ENCODE measurements at regions not wholly inside any gene's neighbourhood (a gene's known extent, or its start where the extent isn't known, plus 50 kb on each side); places are given as distances from the start of the nearest gene placed in this dataset.

DNA sequence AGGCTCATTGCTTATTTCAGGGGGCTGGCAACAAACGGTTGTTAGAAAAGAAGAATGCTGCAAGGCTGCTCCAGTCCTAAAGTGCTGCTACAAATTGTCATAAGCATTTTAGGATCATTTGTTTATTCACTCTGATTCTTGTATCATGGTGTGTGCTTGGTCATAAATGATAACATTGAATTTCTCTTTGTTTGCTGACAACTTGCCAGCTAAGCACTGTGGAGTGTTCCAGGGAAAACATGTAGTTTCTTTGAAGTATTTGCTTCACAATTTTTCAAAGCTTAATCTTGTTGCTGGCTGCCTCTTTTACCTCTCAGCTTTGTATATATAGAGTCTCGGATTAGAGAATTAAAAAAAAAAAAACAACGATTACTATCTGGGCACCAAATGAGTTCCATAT is 263.0 kb downstream of the PHF14 start:
- Histone ChIP-seq H3K27me3 (ENCODE audit: control insufficient read depth in 4 of 4, insufficient read depth in 4 of 4, low read length in 3 of 4) (no peaks in the 10 kb centered on the region), H3K4me1 (ENCODE audit: control insufficient read depth in 4 of 4, insufficient read depth in 4 of 4, low read length in 3 of 4) (peaks cover 0 to 18% (median 12%) of the 10 kb centered on the region in 4 donors), H3K9me3 (ENCODE audit: control insufficient read depth in 4 of 4, low read length in 3 of 4) (no peaks in the 10 kb centered on the region), H3K4me3 (ENCODE audit: low read depth in 1 of 3, low read length in 3 of 3) (no peak overlapping the region), H3K36me3 (ENCODE audit: control insufficient read depth in 4 of 4, insufficient read depth in 3 of 4, low read depth in 1 of 4, low read length in 3 of 4) (no peaks in the 10 kb centered on the region), H3K27ac (ENCODE audit: low read depth in 1 of 2, low read length in 2 of 2) (no peak overlapping the region), H3K9ac (ENCODE audit: low read depth in 1 of 2, low read length in 2 of 2) (no peak overlapping the region)
- no peak for DNase-seq (ENCODE audit: low spot score)
- WGBS, result 53% methylated on average over 3 of the region's 3 CpGs
- TF ChIP-seq EGR1 (IDR thresholded peaks at IDR 0.05; ENCODE audit: low read depth in 2 of 2) (no peak), HNF4A (conservative IDR thresholded peaks at IDR 0.05) (no peak), FOXA1 (IDR thresholded peaks at IDR 0.05) (no peak)
- TF ChIP-seq, protein P1, sequence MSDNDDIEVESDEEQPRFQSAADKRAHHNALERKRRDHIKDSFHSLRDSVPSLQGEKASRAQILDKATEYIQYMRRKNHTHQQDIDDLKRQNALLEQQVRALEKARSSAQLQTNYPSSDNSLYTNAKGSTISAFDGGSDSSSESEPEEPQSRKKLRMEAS (IDR thresholded peaks at IDR 0.05), result no peak

DNA sequence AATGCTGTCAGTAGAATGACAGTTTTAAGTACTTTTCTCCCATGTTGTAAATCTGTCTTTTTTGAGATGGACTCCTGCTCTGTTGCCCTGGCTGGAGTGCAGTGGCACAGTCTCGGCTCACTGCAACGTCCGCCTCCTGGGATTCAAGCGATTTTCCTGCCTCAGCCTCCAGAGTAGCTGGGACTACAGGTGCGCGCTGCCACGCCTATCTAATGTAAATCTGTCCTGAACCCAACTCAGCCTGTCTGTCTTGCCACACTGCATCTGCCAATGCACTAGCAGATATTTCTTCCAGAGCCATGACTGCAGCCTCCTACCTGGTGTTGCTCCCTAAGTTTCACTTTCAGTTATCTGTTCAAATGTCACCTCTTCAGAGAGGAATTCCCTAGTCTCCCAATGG is 264.1 kb downstream of the PHF14 start:
- H3K9me3 ChIP-seq (ENCODE audit: control insufficient read depth in 4 of 4, low read length in 3 of 4), result no peaks in the 10 kb centered on the region
- no peak for DNase-seq (ENCODE audit: low spot score)
- 25% methylated on average over 7 of the region's 7 CpGs for WGBS
- H3K27ac ChIP-seq (ENCODE audit: low read depth in 1 of 2, low read length in 2 of 2), result peak overlapping the region; percentile 49 to 57
- peaks cover 0 to 18% (median 12%) of the 10 kb centered on the region in 4 donors for H3K4me1 ChIP-seq (ENCODE audit: control insufficient read depth in 4 of 4, insufficient read depth in 4 of 4, low read length in 3 of 4)
- H3K4me3 ChIP-seq (ENCODE audit: low read depth in 1 of 3, low read length in 3 of 3), result peak overlapping the region; percentile 42 to 85 (median 62)
- H3K36me3 ChIP-seq (ENCODE audit: control insufficient read depth in 4 of 4, insufficient read depth in 3 of 4, low read depth in 1 of 4, low read length in 3 of 4), result no peaks in the 10 kb centered on the region
- no peaks in the 10 kb centered on the region for H3K27me3 ChIP-seq (ENCODE audit: control insufficient read depth in 4 of 4, insufficient read depth in 4 of 4, low read length in 3 of 4)
- TF ChIP-seq SP1 (IDR thresholded peaks at IDR 0.05), result peak; percentile 40
- no peak for TF ChIP-seq RAD21 (IDR thresholded peaks at IDR 0.05)
- TF ChIP-seq TAF1 (conservative IDR thresholded peaks at IDR 0.05), result no peak
- TF ChIP-seq RXRA (IDR thresholded peaks at IDR 0.05), result peak; percentile 31 to 37
- peak; percentile 79 for TF ChIP-seq YY1 (IDR thresholded peaks at IDR 0.05)
- TF ChIP-seq NR2F2 (IDR thresholded peaks at IDR 0.05), result no peak
- TF ChIP-seq HNF4A (conservative IDR thresholded peaks at IDR 0.05), result peak; percentile 51 to 52
- TF ChIP-seq, protein P2, sequence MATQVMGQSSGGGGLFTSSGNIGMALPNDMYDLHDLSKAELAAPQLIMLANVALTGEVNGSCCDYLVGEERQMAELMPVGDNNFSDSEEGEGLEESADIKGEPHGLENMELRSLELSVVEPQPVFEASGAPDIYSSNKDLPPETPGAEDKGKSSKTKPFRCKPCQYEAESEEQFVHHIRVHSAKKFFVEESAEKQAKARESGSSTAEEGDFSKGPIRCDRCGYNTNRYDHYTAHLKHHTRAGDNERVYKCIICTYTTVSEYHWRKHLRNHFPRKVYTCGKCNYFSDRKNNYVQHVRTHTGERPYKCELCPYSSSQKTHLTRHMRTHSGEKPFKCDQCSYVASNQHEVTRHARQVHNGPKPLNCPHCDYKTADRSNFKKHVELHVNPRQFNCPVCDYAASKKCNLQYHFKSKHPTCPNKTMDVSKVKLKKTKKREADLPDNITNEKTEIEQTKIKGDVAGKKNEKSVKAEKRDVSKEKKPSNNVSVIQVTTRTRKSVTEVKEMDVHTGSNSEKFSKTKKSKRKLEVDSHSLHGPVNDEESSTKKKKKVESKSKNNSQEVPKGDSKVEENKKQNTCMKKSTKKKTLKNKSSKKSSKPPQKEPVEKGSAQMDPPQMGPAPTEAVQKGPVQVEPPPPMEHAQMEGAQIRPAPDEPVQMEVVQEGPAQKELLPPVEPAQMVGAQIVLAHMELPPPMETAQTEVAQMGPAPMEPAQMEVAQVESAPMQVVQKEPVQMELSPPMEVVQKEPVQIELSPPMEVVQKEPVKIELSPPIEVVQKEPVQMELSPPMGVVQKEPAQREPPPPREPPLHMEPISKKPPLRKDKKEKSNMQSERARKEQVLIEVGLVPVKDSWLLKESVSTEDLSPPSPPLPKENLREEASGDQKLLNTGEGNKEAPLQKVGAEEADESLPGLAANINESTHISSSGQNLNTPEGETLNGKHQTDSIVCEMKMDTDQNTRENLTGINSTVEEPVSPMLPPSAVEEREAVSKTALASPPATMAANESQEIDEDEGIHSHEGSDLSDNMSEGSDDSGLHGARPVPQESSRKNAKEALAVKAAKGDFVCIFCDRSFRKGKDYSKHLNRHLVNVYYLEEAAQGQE (IDR thresholded peaks at IDR 0.05), result peak; percentile 32
- H3K9ac ChIP-seq (ENCODE audit: low read depth in 1 of 2, low read length in 2 of 2), result peak overlapping the region in 1 of 2 donors; percentile 66

DNA sequence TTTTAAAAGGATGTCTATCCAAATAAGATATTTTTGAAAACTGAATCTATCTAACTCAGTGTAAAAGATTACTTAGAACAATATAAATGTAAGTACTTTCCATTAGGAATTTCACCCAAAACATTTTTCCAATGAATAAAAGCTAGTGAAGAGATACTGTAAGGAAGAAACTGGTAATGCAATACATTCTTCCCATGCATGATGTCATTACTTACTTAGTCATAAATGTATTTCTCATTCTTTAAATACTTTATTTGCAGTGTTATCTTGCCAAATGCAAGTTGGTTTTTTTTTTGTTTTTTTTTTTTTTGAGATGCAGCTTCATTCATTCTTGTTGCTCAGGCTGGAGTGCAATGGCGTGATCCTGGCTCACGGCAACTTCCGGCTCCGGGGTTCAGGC is 265.6 kb downstream of the PHF14 start:
- 97% methylated on average over 4 of the region's 4 CpGs for WGBS
- Histone ChIP-seq H3K9me3 (ENCODE audit: control insufficient read depth in 4 of 4, low read length in 3 of 4) (no peaks in the 10 kb centered on the region), H3K27ac (ENCODE audit: low read depth in 1 of 2, low read length in 2 of 2) (no peak overlapping the region), H3K9ac (ENCODE audit: low read depth in 1 of 2, low read length in 2 of 2) (no peak overlapping the region), H3K36me3 (ENCODE audit: control insufficient read depth in 4 of 4, insufficient read depth in 3 of 4, low read depth in 1 of 4, low read length in 3 of 4) (no peaks in the 10 kb centered on the region), H3K4me3 (ENCODE audit: low read depth in 1 of 3, low read length in 3 of 3) (no peak overlapping the region), H3K27me3 (ENCODE audit: control insufficient read depth in 4 of 4, insufficient read depth in 4 of 4, low read length in 3 of 4) (no peaks in the 10 kb centered on the region), H3K4me1 (ENCODE audit: control insufficient read depth in 4 of 4, insufficient read depth in 4 of 4, low read length in 3 of 4) (peaks cover 0 to 18% (median 12%) of the 10 kb centered on the region in 4 donors)
- TF ChIP-seq RAD21 (IDR thresholded peaks at IDR 0.05) (no peak), JUND (IDR thresholded peaks at IDR 0.05) (no peak), YY1 (IDR thresholded peaks at IDR 0.05) (no peak), NR2F2 (IDR thresholded peaks at IDR 0.05) (no peak), HNF4G (IDR thresholded peaks at IDR 0.05) (no peak), FOXA1 (IDR thresholded peaks at IDR 0.05) (no peak), EGR1 (IDR thresholded peaks at IDR 0.05; ENCODE audit: low read depth in 2 of 2) (no peak), TAF1 (conservative IDR thresholded peaks at IDR 0.05) (no peak), FOXA2 (IDR thresholded peaks at IDR 0.05) (no peak), GABPA (IDR thresholded peaks at IDR 0.05 in 1 of 2, conservative IDR thresholded peaks at IDR 0.05 in 1 of 2) (no peak), RXRA (IDR thresholded peaks at IDR 0.05) (no peak)
- TF ChIP-seq, protein P3, sequence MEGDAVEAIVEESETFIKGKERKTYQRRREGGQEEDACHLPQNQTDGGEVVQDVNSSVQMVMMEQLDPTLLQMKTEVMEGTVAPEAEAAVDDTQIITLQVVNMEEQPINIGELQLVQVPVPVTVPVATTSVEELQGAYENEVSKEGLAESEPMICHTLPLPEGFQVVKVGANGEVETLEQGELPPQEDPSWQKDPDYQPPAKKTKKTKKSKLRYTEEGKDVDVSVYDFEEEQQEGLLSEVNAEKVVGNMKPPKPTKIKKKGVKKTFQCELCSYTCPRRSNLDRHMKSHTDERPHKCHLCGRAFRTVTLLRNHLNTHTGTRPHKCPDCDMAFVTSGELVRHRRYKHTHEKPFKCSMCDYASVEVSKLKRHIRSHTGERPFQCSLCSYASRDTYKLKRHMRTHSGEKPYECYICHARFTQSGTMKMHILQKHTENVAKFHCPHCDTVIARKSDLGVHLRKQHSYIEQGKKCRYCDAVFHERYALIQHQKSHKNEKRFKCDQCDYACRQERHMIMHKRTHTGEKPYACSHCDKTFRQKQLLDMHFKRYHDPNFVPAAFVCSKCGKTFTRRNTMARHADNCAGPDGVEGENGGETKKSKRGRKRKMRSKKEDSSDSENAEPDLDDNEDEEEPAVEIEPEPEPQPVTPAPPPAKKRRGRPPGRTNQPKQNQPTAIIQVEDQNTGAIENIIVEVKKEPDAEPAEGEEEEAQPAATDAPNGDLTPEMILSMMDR (IDR thresholded peaks at IDR 0.05; ENCODE audit: low read depth, low read length, missing input control), result no peak
- TF ChIP-seq, protein P4, sequence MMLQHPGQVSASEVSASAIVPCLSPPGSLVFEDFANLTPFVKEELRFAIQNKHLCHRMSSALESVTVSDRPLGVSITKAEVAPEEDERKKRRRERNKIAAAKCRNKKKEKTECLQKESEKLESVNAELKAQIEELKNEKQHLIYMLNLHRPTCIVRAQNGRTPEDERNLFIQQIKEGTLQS (IDR thresholded peaks at IDR 0.05), result no peak
- TF ChIP-seq, protein P5, sequence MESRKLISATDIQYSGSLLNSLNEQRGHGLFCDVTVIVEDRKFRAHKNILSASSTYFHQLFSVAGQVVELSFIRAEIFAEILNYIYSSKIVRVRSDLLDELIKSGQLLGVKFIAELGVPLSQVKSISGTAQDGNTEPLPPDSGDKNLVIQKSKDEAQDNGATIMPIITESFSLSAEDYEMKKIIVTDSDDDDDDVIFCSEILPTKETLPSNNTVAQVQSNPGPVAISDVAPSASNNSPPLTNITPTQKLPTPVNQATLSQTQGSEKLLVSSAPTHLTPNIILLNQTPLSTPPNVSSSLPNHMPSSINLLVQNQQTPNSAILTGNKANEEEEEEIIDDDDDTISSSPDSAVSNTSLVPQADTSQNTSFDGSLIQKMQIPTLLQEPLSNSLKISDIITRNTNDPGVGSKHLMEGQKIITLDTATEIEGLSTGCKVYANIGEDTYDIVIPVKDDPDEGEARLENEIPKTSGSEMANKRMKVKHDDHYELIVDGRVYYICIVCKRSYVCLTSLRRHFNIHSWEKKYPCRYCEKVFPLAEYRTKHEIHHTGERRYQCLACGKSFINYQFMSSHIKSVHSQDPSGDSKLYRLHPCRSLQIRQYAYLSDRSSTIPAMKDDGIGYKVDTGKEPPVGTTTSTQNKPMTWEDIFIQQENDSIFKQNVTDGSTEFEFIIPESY (IDR thresholded peaks at IDR 0.05), result no peak
- DNase-seq (ENCODE audit: low spot score), result no peak

Data from liver (tissue), 8 donors.